Fibroblast of villous mesenchyme (primary cell): ENCODE measurements at regions not wholly inside any gene's neighbourhood (a gene's known extent, or its start where the extent isn't known, plus 50 kb on each side); places are given as distances from the start of the nearest gene placed in this dataset.

ENCODE experiments used
- DNase-seq: peaks from one replicate; pipeline ENCODE4 v3.0.0-alpha.2; 2010; ENCODE audit warnings: low read depth
- H3K4me3 ChIP-seq: 2 replicates; pipeline ENCODE4 v1.5.1; 2011; ENCODE audit warnings: low read depth, mild to moderate bottlenecking, low read length
- CTCF ChIP-seq: IDR thresholded peaks from 2 replicates; pipeline ENCODE4 v1.5.1; 2012; ENCODE audit warnings: low read depth, mild to moderate bottlenecking, low read length; ENCODE audit not compliant: insufficient read depth

GRCh38 chr7:1361756-1362125, 97.5 kb downstream of the MICALL2 start:
- H3K4me3 ChIP-seq, result no peak overlapping the region
- DNase-seq, result no peak
- no peak for TF ChIP-seq CTCF

- no peak for DNase-seq
- TF ChIP-seq CTCF, result no peak
- no peak overlapping the region for H3K4me3 ChIP-seq
These were observed 97.0 kb downstream of the MICALL2 start for GRCh38 chr7:1362301-1362700.

DNA sequence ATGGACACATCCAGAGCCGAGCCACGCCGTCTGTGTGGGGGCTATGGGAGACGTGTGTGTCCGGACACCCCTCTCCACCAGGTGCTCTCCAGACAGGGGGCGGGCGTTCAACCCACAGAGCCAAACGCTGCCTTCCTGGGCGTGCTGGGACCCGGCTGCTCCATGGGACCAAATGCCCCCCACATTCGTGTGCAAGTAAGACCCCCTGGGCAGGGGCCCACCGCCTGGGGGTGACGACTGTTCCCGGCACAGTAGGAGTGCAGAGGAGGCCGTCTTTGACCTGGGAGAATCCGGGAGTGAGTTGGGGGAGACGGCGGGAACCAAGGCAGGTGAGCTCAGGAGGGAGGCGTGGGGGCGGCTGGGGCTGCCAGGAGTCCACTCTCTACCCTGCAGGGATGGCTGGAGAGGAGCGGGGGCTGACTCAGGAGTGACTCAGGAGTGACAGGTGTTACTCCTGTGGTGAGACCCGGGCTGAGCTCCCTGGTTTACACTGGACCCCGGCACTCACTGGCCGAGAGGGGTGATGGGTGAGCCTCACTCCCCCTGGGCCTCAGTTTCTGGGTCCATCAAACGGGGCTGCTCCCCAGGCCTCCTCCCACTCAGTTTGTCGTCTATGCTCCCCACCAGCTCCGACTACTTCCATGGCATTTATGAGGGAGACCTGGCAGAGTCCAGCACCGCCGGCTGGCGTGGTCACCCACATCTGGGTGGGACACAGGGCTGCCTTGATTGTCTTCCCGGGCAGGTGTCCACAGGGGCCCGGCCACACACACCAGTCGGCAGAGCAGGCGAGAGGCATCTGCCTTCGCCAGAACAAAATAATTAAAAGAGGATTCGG, 95.0 kb downstream of the MICALL2 start:
- DNase-seq, result no peak
- no peak for TF ChIP-seq CTCF
- no peak overlapping the region for H3K4me3 ChIP-seq

- no peak overlapping the region for H3K4me3 ChIP-seq
- TF ChIP-seq CTCF, result no peak
- no peak for DNase-seq
These were observed 94.2 kb downstream of the MICALL2 start for GRCh38 chr7:1364906-1365570.

GRCh38 chr7:1365846-1366245, 93.4 kb downstream of the MICALL2 start:
- no peak for DNase-seq
- H3K4me3 ChIP-seq, result no peak overlapping the region
- no peak for TF ChIP-seq CTCF

DNA sequence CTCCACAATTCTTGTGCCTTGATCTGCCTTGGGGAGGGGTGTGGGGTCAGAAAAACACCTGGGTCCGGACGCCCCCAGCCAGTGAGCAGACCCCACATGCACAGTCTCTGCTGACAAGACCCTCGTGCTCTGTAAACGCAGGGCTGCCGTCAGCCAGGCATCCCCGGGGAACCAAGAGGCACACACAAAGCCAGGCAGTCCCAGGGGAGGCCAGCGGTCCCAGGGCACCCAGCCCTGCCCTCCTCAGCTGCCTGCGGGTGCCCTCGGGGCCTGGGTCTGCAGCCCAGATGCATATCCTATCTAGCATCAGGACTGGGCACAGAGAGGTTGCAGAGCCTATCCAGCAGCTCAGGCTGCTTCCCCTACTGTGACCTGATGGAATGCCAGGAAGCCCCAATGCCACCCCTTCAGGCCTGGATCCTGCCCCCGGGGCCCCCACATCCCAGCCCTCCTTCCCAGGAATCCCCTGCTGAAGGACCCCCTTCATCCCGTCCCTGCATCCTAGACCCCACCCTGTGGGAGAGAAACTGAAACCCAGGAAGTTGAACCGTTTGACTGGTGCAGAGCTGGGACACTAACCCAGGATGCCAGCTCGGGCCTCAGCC, 92.4 kb downstream of the MICALL2 start:
- no peak overlapping the region for H3K4me3 ChIP-seq
- DNase-seq, result no peak
- TF ChIP-seq CTCF, result no peak
